HG03175 (cell line): ENCODE measurements at regions not wholly inside any gene's neighbourhood (a gene's known extent, or its start where the extent isn't known, plus 50 kb on each side); places are given as distances from the start of the nearest gene placed in this dataset.

Experiments
- ATAC-seq: cut with Tn5 transposase; IDR thresholded peaks from one replicate; pipeline ENCODE4 v1.9.1; 2021; ENCODE audit warnings: mild to moderate bottlenecking, moderate library complexity; ENCODE audit not compliant: unreplicated experiment

GRCh38 chr18:31246460-31246859 lies 71.5 kb upstream of the DSG1 start:
- no peak for ATAC-seq

- ATAC-seq, result no peak
Measured at GRCh38 chr18:31247574-31248199, 70.3 kb upstream of the DSG1 start.

GRCh38 chr18:31248783-31249521 lies 69.0 kb upstream of the DSG1 start:
- ATAC-seq, result no peak

- no peak for ATAC-seq
Measured at GRCh38 chr18:31250902-31251301, 67.1 kb upstream of the DSG1 start.

- ATAC-seq, result no peak
Measured at GRCh38 chr18:31252522-31252921, 65.4 kb upstream of the DSG1 start.

- no peak for ATAC-seq
Measured at GRCh38 chr18:31255953-31256352, 62.0 kb upstream of the DSG1 start.

- ATAC-seq, result no peak
Measured at GRCh38 chr18:31258789-31259188, 59.2 kb upstream of the DSG1 start.

GRCh38 chr18:31261792-31262582 lies 56.0 kb upstream of the DSG1 start:
- no peak for ATAC-seq

GRCh38 chr18:31267823-31268481 lies 50.0 kb upstream of the DSG1 start:
- peak; percentile 48 for ATAC-seq
